ENCODE measurements at regions not wholly inside any gene's neighbourhood (a gene's known extent, or its start where the extent isn't known, plus 50 kb on each side); places are given as distances from the start of the nearest gene placed in this dataset.

GRCh38 chr2:193442293-193442692 lies 1247.6 kb upstream of the TMEFF2 start:
- no peak for TF ChIP-seq EZH2 (IDR thresholded peaks at IDR 0.05; ENCODE audit: borderline replicate concordance, low read depth, low read length, poor library complexity, severe bottlenecking)
- TF ChIP-seq, protein P1, sequence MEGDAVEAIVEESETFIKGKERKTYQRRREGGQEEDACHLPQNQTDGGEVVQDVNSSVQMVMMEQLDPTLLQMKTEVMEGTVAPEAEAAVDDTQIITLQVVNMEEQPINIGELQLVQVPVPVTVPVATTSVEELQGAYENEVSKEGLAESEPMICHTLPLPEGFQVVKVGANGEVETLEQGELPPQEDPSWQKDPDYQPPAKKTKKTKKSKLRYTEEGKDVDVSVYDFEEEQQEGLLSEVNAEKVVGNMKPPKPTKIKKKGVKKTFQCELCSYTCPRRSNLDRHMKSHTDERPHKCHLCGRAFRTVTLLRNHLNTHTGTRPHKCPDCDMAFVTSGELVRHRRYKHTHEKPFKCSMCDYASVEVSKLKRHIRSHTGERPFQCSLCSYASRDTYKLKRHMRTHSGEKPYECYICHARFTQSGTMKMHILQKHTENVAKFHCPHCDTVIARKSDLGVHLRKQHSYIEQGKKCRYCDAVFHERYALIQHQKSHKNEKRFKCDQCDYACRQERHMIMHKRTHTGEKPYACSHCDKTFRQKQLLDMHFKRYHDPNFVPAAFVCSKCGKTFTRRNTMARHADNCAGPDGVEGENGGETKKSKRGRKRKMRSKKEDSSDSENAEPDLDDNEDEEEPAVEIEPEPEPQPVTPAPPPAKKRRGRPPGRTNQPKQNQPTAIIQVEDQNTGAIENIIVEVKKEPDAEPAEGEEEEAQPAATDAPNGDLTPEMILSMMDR (conservative IDR thresholded peaks at IDR 0.05; ENCODE audit: low read depth, low read length): no peak
